Right lobe of liver (tissue), 4 donors: ENCODE measurements at regions not wholly inside any gene's neighbourhood (a gene's known extent, or its start where the extent isn't known, plus 50 kb on each side); places are given as distances from the start of the nearest gene placed in this dataset.

Experiments
- POLR2A ChIP-seq: fragments of 450-650 bp; IDR thresholded peaks from one replicate; pipeline ENCODE4 v1.6.1; 2017; ENCODE audit warnings: antibody characterized with exemption, mild to moderate bottlenecking
- TF ChIP-seq, protein P1 (sequence below), 4 donors: fragments of 200-600 bp in 3 of 4; fragments of 450-650 bp in 1 of 4; IDR thresholded peaks; one replicate each; pipeline versions ENCODE4 v1.5.1 to v1.8.0; 2016 to 2022; ENCODE audit warnings: antibody characterized with exemption in 4 of 4, mild to moderate bottlenecking in 2 of 4
- donor health status: DM: no; HTN: no; CAD: no.
- donor health status: DM: no; HTN: no; CAD: no.
- donor health status: DM: no; HTN: yes; CAD: no.

DNA sequence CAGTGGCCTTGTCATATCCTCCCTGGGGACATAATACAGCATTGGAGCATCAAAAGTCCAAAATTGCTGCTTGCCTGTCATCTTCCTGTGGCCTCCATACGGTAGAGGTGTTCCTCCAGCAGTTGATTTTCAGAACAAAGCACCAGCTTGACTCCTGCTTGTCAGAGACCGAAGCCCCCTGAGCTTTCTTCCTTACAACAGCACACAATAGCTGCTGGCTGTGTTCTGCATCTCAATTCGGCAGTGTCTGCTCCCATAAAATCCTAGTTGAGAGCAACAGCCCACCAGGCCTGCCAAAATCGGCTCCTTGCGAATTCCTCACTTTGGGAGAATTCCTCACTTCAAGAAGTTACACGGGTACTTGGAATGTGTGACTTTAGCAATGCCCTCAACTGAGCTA lies 372.9 kb downstream of the SAMD5 start:
- TF ChIP-seq, protein P1, sequence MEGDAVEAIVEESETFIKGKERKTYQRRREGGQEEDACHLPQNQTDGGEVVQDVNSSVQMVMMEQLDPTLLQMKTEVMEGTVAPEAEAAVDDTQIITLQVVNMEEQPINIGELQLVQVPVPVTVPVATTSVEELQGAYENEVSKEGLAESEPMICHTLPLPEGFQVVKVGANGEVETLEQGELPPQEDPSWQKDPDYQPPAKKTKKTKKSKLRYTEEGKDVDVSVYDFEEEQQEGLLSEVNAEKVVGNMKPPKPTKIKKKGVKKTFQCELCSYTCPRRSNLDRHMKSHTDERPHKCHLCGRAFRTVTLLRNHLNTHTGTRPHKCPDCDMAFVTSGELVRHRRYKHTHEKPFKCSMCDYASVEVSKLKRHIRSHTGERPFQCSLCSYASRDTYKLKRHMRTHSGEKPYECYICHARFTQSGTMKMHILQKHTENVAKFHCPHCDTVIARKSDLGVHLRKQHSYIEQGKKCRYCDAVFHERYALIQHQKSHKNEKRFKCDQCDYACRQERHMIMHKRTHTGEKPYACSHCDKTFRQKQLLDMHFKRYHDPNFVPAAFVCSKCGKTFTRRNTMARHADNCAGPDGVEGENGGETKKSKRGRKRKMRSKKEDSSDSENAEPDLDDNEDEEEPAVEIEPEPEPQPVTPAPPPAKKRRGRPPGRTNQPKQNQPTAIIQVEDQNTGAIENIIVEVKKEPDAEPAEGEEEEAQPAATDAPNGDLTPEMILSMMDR (IDR thresholded peaks at IDR 0.05), result no peak
- TF ChIP-seq POLR2A, result no peak
